ENCODE measurements at regions not wholly inside any gene's neighbourhood (a gene's known extent, or its start where the extent isn't known, plus 50 kb on each side); places are given as distances from the start of the nearest gene placed in this dataset.

- Histone ChIP-seq H2AFZ (ENCODE audit: low read length, unreplicated experiment) (no peak overlapping the region), H3K27me3 (ENCODE audit: insufficient read depth, low read length) (no peaks in the 10 kb centered on the region), H3K4me3 (ENCODE audit: low read depth, low read length) (no peak overlapping the region), H3K79me2 (ENCODE audit: control insufficient read depth, insufficient read depth, low read length, unreplicated experiment) (no peaks in the 10 kb centered on the region), H3K36me3 (ENCODE audit: insufficient read depth, low read length) (no peaks in the 10 kb centered on the region), H3K4me1 (ENCODE audit: control insufficient read depth, insufficient read depth, low read length, unreplicated experiment) (no peaks in the 10 kb centered on the region), H3K27ac (ENCODE audit: low read depth, low read length) (no peak overlapping the region)
Measured at GRCh38 chr14:31943217-31943799, 133.8 kb upstream of the ARHGAP5 start.

GRCh38 chr14:31943861-31944255, 133.2 kb upstream of the ARHGAP5 start:
- H3K36me3 ChIP-seq (ENCODE audit: insufficient read depth, low read length) = no peaks in the 10 kb centered on the region
- no peaks in the 10 kb centered on the region for H3K4me1 ChIP-seq (ENCODE audit: control insufficient read depth, insufficient read depth, low read length, unreplicated experiment)
- no peak overlapping the region for H3K4me3 ChIP-seq (ENCODE audit: low read depth, low read length)
- H3K79me2 ChIP-seq (ENCODE audit: control insufficient read depth, insufficient read depth, low read length, unreplicated experiment) = no peaks in the 10 kb centered on the region
- no peak overlapping the region for H3K27ac ChIP-seq (ENCODE audit: low read depth, low read length)
- no peaks in the 10 kb centered on the region for H3K27me3 ChIP-seq (ENCODE audit: insufficient read depth, low read length)
- no peak overlapping the region for H2AFZ ChIP-seq (ENCODE audit: low read length, unreplicated experiment)

GRCh38 chr14:31944256-31945073, 132.6 kb upstream of the ARHGAP5 start:
- Histone ChIP-seq H3K27me3 (ENCODE audit: insufficient read depth, low read length) (no peaks in the 10 kb centered on the region), H3K27ac (ENCODE audit: low read depth, low read length) (no peak overlapping the region), H3K4me1 (ENCODE audit: control insufficient read depth, insufficient read depth, low read length, unreplicated experiment) (peaks cover under 1% of the 10 kb centered on the region), H2AFZ (ENCODE audit: low read length, unreplicated experiment) (no peak overlapping the region), H3K4me3 (ENCODE audit: low read depth, low read length) (no peak overlapping the region), H3K79me2 (ENCODE audit: control insufficient read depth, insufficient read depth, low read length, unreplicated experiment) (no peaks in the 10 kb centered on the region), H3K36me3 (ENCODE audit: insufficient read depth, low read length) (no peaks in the 10 kb centered on the region)

GRCh38 chr14:31945074-31945613, 132.0 kb upstream of the ARHGAP5 start:
- H2AFZ ChIP-seq (ENCODE audit: low read length, unreplicated experiment) = no peak overlapping the region
- no peak overlapping the region for H3K27ac ChIP-seq (ENCODE audit: low read depth, low read length)
- no peaks in the 10 kb centered on the region for H3K27me3 ChIP-seq (ENCODE audit: insufficient read depth, low read length)
- no peak overlapping the region for H3K4me3 ChIP-seq (ENCODE audit: low read depth, low read length)
- H3K36me3 ChIP-seq (ENCODE audit: insufficient read depth, low read length) = no peaks in the 10 kb centered on the region
- peaks cover 8% of the 10 kb centered on the region for H3K4me1 ChIP-seq (ENCODE audit: control insufficient read depth, insufficient read depth, low read length, unreplicated experiment)
- no peaks in the 10 kb centered on the region for H3K79me2 ChIP-seq (ENCODE audit: control insufficient read depth, insufficient read depth, low read length, unreplicated experiment)

GRCh38 chr14:31945701-31946100, 131.4 kb upstream of the ARHGAP5 start:
- Histone ChIP-seq H3K36me3 (ENCODE audit: insufficient read depth, low read length) (no peaks in the 10 kb centered on the region), H2AFZ (ENCODE audit: low read length, unreplicated experiment) (no peak overlapping the region), H3K27ac (ENCODE audit: low read depth, low read length) (no peak overlapping the region), H3K4me1 (ENCODE audit: control insufficient read depth, insufficient read depth, low read length, unreplicated experiment) (peaks cover 13% of the 10 kb centered on the region), H3K27me3 (ENCODE audit: insufficient read depth, low read length) (no peaks in the 10 kb centered on the region), H3K79me2 (ENCODE audit: control insufficient read depth, insufficient read depth, low read length, unreplicated experiment) (no peaks in the 10 kb centered on the region), H3K4me3 (ENCODE audit: low read depth, low read length) (no peak overlapping the region)

GRCh38 chr14:31947076-31947475, 130.0 kb upstream of the ARHGAP5 start:
- Histone ChIP-seq H3K27me3 (ENCODE audit: insufficient read depth, low read length) (no peaks in the 10 kb centered on the region), H2AFZ (ENCODE audit: low read length, unreplicated experiment) (no peak overlapping the region), H3K4me3 (ENCODE audit: low read depth, low read length) (no peak overlapping the region), H3K27ac (ENCODE audit: low read depth, low read length) (no peak overlapping the region), H3K79me2 (ENCODE audit: control insufficient read depth, insufficient read depth, low read length, unreplicated experiment) (no peaks in the 10 kb centered on the region), H3K4me1 (ENCODE audit: control insufficient read depth, insufficient read depth, low read length, unreplicated experiment) (peaks cover 20% of the 10 kb centered on the region), H3K36me3 (ENCODE audit: insufficient read depth, low read length) (no peaks in the 10 kb centered on the region)

GRCh38 chr14:31947680-31948595, 129.2 kb upstream of the ARHGAP5 start:
- Histone ChIP-seq H3K27ac (ENCODE audit: low read depth, low read length) (no peak overlapping the region), H3K36me3 (ENCODE audit: insufficient read depth, low read length) (no peaks in the 10 kb centered on the region), H3K79me2 (ENCODE audit: control insufficient read depth, insufficient read depth, low read length, unreplicated experiment) (no peaks in the 10 kb centered on the region), H3K4me3 (ENCODE audit: low read depth, low read length) (no peak overlapping the region), H2AFZ (ENCODE audit: low read length, unreplicated experiment) (no peak overlapping the region), H3K27me3 (ENCODE audit: insufficient read depth, low read length) (no peaks in the 10 kb centered on the region), H3K4me1 (ENCODE audit: control insufficient read depth, insufficient read depth, low read length, unreplicated experiment) (peaks cover 20% of the 10 kb centered on the region)

- H3K4me3 ChIP-seq (ENCODE audit: low read depth, low read length) = no peak overlapping the region
- no peak overlapping the region for H3K27ac ChIP-seq (ENCODE audit: low read depth, low read length)
- H3K4me1 ChIP-seq (ENCODE audit: control insufficient read depth, insufficient read depth, low read length, unreplicated experiment) = peaks cover 20% of the 10 kb centered on the region
- H3K36me3 ChIP-seq (ENCODE audit: insufficient read depth, low read length) = no peaks in the 10 kb centered on the region
- H3K27me3 ChIP-seq (ENCODE audit: insufficient read depth, low read length) = no peaks in the 10 kb centered on the region
- H3K79me2 ChIP-seq (ENCODE audit: control insufficient read depth, insufficient read depth, low read length, unreplicated experiment) = no peaks in the 10 kb centered on the region
- H2AFZ ChIP-seq (ENCODE audit: low read length, unreplicated experiment) = no peak overlapping the region
Measured at GRCh38 chr14:31949709-31950108, 127.4 kb upstream of the ARHGAP5 start.

- H3K27ac ChIP-seq (ENCODE audit: low read depth, low read length) = no peak overlapping the region
Measured at GRCh38 chr14:31950331-31950730, 126.8 kb upstream of the ARHGAP5 start.

More at GRCh38 chr14:31950331-31950730, 126.8 kb upstream of the ARHGAP5 start:
- no peaks in the 10 kb centered on the region for H3K36me3 ChIP-seq (ENCODE audit: insufficient read depth, low read length)
- peaks cover 23% of the 10 kb centered on the region for H3K4me1 ChIP-seq (ENCODE audit: control insufficient read depth, insufficient read depth, low read length, unreplicated experiment)
- H3K4me3 ChIP-seq (ENCODE audit: low read depth, low read length) = no peak overlapping the region
- H3K27me3 ChIP-seq (ENCODE audit: insufficient read depth, low read length) = no peaks in the 10 kb centered on the region
- H2AFZ ChIP-seq (ENCODE audit: low read length, unreplicated experiment) = peak overlapping the region; percentile 70
- no peaks in the 10 kb centered on the region for H3K79me2 ChIP-seq (ENCODE audit: control insufficient read depth, insufficient read depth, low read length, unreplicated experiment)

Data from ACC112 (cell line).